Limb (tissue), 2 donors: ENCODE measurements at regions not wholly inside any gene's neighbourhood (a gene's known extent, or its start where the extent isn't known, plus 50 kb on each side); places are given as distances from the start of the nearest gene placed in this dataset.

Experiments used
- DNase-seq, 2 donors: peaks; one replicate each; pipeline ENCODE4 v3.0.0-alpha.2; 2016; ENCODE audit errors: extremely low spot score in 2 of 2

DNA sequence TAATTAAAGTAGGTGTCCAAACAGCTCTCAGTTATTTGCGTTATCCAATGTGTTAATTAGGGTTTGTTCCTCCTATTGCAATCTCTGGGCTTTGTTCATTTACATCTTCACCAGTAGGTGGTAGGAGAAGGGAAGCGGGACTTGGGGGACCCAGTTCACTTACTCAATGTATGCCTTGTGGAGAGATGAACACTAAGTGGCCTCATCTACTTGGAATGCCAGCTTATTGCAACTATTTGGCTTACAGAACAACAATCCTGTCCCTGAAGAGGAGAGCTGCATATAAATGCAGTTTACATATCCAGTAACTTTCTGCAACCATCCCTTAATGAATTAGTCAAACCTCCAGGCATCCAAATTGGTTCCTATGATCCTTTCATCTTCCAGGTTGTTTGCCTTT is 417.1 kb upstream of the CCDC196 start:
- DNase-seq = no peak

DNA sequence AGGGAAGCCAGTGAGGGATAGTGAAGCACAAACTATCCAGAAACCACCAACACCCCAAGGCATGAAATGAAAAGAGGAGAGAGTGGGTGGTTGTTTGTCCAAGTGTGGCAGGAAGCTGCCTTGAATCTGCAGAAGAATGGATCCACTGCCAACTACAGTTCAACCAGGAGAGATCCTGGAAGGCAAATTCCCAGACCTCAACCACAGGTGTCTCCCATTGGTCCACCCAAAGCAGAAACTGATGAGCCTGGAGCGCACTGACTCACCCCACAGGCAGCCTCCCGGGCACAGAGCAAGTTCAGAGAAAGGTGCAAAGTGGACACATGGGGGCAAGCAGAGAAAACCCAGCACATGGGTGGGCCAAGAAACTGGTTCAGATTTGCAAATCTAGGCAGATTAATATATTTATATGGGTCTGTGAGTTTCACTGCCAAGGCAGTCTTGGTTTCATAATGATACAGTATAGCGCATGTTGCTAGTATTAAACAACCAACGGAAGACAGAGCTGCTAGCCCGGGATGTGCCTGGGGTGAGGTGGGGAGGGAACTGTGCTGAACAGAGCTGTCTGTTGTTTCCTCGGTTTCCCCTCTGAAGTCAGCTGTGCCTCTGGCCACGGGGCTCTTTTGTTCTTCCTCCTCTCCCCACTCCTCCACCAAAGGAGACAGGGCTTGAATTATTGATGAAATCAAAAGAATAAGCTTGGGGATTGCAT is 416.2 kb upstream of the CCDC196 start:
- no peak for DNase-seq

DNA sequence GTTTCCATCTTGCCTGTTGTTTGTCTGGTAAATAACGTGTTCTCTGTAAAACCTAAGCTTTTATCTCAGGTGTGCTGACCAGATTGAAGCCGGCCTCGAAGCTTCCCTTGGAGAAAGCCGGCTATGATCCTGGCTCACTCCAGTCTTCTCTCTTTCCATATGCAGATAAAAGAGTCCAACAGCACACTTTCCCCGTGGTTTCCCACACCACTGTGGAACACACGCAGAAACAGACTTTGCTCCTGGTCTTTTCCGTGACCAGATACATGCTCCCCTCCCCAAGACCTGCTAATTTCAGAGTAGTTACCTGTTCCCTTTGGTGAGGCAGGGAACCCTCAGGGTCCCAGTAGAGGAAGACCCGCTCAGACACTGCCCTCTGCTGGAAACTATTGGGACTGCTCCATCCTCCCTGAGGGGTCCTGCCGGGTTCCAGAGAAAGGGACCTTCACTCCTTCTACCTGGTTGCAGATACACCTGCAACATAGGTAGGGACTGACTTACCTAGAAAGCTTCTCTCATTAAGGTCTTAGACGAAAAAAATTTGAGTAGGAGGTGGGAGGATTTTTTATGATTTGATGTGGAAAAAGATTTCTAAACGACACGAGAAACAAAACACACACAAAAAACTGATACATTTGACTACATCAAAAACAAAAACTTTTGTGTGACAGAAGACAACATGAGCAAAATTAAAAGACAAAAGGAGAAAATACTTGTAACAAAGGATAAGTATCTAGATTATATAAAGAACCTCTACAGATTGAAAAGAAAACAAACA is 415.4 kb upstream of the CCDC196 start:
- DNase-seq = peak in 1 of 2 donors; percentile 72

DNA sequence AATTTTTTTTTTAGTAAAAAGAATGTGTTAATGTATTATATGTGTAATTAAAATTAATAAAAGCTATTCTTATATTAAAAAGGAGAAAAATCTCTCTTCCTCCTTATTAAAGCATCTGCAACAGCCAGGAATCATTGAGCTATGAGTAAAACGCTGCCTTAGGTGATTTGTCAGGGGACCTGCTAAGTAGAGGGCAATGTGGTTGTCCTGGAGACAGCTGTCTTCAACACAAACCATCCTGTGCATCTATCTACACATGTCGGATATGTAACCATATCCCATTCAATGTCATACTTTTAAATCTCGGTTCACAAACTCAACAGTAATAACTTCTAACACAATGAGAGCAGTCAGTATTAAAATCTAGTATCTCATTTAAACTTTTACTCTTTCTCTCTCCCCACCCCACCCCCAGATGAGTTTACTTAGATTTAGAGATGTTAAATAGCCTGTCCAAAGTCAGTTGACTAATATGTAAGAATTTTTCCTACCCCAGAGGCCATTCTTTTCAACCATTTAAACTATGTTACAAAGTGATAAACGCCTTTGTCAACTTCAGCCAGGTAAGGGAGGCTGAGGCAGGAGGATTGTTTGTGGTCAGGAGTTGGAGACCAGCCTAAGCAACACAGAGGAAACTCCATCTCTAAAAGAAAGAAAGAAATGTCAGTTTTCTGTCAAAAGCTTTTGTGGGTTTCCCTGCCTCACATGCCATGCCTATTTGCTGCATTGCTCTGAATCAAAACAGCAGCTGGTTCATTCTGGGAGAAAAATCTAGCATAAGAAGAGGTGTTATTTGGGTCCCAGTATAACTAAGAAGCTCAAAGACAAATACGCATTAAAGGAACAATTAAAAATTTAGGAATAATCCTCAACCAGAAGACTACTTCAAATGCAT is 413.7 kb upstream of the CCDC196 start:
- no peak for DNase-seq

DNA sequence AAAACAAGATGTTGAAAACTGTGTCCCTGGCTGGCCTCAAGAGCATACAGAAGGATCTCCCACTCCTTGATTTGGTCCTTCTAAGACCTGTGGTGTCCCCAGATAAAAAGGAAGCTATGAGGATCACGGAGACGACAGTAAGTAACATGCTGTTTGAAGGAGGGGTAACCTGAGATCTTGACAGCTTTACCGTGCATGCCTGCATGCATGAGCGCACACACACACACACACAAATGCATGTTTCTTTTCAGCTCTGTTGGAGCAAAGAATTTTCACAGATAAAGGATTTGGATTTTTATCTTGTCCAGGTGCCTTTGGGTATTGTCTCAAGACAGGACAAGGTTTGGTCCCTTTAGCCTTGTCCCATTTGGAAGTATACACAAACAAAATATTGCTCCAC is 411.6 kb upstream of the CCDC196 start:
- DNase-seq = no peak

- DNase-seq = no peak
Measured at GRCh38 chr14:66076176-66076575, 410.0 kb upstream of the CCDC196 start.

DNA sequence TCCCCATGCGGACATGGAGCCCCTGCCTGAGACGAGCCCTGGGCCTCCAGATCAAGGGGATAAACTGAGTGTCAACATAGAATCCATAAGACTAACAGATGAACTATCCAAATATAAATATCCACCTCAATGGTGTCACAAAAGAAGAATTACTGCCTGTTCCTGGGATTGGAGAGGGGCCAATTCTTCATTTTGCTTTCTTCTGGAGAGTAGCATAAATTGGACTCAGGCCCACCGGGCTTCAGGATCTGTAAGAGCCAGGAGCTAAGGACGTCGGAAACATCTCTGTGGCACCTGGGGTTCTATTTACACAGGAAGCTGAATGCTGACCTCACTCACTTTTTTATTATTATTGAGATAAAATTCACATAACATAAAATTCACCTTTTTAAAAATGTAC is 408.2 kb upstream of the CCDC196 start:
- no peak for DNase-seq

DNA sequence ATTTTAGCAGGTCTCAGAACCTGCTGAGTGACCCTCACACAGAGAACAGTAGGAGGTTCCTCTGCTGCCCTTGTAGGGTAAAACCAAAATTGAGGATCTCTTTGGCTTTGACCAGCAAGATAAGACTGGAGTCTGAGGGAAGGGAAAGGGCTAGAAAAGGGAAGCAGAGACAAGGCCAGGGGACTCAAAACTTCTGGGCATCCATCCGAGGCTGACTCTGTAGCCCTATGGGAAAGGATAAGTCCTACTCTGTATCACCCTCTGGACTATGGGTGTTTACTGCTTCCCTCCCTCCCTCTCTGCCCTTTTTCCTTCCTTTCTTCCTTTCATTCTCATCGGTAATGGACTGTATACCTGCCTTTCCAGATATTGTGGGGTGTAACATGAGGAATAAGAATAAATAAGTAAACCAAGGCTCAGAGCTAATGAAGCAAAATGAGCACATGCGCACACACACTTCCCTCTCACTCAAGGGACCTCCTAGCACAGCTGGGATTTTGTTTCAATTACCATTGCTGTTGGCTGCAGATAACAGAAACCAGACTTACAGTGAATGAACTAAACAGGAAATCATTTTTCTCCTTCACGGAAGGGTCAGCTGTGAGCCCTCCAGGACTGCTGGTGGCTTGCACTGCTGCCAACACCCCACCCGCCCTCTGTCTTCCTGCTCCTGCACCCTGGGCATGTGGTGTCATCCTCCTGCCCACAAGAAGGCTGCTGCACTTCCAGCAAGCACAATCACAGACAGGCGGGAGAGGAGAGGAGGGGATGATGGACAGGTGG is 404.4 kb upstream of the CCDC196 start:
- DNase-seq = no peak

GRCh38 chr14:66085224-66085623 is 400.9 kb upstream of the CCDC196 start:
- DNase-seq = no peak

DNA sequence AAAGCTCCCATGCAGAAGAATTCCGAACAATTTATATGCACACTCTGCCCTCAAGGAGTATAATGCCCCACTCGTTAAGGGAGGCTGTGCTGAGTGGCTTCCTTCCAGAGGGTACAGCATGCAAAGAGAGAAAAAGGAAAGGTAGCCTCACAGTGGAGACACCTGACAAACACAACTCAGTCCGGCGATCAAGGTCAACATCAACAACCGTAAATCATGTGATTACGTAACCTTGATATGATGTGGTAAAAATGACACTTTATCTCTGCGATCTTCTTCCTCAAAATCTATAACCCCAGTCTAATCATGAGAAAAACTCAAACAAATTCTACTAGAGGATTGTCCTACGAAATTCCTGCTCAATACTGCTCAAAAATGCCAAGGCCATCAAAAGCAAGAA is 400.5 kb upstream of the CCDC196 start:
- DNase-seq = no peak

DNA sequence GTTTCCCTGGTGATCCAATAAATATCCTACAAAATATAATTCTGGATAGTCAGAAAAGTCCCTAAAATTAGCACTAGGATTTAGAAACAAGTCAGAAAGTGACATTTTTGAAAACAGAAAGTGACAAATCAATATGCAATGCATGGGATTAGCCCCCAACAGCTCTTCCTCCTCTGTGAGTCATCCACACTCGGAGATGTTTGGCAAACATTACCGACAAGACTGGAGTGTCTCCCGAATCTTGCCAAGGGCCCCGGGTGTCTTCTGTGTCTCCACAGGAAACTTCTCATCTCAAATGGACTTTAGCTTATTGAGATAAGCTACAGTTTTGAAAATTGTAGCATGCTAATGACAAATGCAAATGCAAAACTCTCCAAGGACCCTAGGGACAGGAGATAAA is 398.9 kb upstream of the CCDC196 start:
- no peak for DNase-seq

- DNase-seq = peak in 1 of 2 donors; percentile 54
Measured at GRCh38 chr14:66088656-66089055, 397.5 kb upstream of the CCDC196 start.

DNA sequence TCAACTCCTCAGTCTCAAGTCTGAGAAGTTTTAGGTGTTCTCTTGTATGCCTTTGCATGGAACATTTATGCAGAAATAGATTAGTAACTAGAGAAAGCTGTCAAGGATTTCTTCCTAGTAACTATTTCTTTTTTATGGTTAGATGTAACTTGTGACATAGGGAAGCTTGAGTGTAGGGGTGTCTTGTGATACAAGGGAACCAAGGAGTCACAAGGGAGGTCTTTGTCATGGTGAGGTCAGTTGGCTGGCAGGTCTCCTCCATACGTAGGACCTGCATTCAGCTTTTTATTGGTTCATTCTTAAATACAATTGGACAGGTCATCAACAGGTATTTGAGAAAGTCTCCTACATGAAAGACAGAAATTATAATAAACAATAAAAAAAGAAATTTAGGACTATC is 394.0 kb upstream of the CCDC196 start:
- no peak for DNase-seq

DNA sequence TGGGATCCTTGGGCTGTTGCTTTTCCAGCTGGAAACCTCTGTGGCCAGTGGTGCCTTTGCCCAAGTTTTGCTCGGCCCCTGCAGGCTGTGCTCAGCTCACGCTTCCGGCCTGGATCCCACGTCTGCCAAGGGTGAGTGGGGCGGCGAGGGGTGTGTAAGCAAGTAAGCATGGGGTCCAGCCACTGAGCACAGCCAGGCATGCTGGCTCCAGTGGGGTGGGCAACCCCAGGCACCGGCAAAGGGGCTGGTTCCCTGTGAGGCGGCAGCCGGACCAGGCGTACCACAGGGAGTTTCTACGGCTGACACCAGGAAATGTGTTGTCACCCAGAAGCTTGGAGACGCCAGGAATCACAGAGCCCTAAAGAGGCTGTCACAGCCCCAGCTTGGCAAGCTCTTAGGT is 393.4 kb upstream of the CCDC196 start:
- DNase-seq = no peak

DNA sequence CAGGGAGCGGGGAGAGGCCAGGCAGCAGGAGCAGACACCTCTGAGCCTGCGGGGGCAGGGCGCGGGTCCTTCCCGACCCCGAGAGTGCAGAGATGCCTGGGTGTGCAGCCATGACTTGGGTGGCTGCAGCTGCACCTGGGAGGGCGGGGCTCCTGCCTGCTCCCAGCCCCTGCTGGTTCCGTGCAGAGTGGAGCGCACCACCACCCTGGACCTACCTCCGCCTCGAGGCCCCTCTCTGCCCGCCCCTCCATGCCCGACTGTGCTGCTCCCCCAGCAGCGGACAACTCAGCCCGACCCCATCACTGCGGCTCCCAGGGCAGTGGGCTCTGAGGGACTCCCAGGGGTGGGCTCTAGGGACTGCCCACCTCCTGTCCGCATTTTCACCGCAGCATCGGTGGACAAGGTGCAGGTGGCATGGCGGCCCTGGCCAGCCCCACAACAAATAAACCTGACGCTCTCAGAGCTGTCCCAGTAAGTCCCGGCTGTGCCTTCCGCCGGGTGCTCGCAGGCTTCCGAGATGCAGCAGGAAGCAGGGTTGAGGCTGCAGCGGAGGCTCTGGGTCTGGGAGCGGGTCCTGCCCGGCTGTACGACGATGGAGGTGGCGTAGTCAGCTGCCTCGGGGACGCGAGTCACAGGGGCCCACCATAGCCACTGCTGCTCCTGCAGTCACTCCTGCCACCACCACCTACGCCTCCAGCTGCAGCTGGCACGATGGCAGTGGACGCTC is 392.0 kb upstream of the CCDC196 start:
- DNase-seq = no peak

DNA sequence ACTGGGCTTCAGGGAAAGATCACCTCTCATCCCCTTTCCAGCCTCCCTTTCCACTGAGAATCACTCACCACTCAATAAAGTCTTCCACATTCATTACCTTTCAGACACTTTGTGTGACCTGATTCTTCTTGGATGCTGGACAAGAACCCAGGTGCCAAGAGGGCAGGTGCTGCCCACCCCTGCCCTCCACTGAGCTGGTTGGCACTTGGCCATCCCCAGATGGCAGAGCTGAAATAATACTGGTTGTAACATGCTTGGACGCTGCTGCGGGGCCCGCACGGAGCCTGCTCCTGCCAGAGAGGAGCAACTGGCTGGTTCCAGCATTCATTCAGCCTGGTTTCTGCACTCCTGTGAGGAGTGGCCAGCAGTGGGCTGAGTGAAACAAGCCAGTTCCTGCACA is 386.7 kb upstream of the CCDC196 start:
- DNase-seq = no peak

DNA sequence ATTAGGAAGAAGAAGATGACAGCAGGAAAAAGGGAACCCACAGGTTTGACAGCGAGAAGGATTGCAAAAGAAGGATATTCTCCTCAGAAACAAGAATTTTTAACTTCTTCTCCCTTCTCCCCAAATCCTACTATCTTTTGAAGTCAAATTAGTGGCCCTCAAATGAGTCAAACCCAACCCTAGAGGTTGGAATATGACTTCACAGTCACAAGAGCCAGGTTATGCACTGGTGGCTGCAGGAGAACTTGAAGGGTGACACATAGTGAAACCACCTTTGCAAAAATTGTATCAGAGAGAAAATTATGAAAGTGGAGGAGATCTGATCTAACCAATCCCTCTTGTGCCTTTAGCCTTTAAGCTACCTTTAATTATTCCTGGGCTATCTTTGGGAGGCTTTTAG is 386.2 kb upstream of the CCDC196 start:
- DNase-seq = no peak

DNA sequence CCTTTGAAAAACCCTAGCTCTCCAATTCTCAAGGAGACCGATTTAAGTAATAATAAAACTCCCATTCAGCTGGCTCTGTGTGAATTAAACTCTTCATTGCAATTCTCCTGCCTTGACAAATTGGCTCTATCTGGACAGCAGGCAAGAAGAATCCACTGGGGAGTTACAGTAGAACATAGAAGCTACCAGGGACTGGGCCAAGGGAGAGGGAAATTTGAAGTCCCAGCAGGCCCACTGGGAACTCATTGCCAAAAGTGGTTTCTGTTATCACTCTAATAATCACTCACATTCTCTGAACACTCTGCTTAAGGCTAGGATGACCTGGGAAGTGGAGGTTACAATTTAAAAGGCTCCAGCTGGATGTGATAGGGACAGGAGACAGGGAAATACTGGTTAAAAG is 384.5 kb upstream of the CCDC196 start:
- no peak for DNase-seq

GRCh38 chr14:66104486-66104885 is 381.7 kb upstream of the CCDC196 start:
- no peak for DNase-seq

GRCh38 chr14:66105815-66106214 is 380.4 kb upstream of the CCDC196 start:
- DNase-seq = no peak

- DNase-seq = no peak
Measured at GRCh38 chr14:66109426-66109825, 376.7 kb upstream of the CCDC196 start.
